ENCODE measurements at regions not wholly inside any gene's neighbourhood (a gene's known extent, or its start where the extent isn't known, plus 50 kb on each side); places are given as distances from the start of the nearest gene placed in this dataset.
A peak's percentile ranks its signal among the peaks of the same experiment; 100 is the strongest.

DNA sequence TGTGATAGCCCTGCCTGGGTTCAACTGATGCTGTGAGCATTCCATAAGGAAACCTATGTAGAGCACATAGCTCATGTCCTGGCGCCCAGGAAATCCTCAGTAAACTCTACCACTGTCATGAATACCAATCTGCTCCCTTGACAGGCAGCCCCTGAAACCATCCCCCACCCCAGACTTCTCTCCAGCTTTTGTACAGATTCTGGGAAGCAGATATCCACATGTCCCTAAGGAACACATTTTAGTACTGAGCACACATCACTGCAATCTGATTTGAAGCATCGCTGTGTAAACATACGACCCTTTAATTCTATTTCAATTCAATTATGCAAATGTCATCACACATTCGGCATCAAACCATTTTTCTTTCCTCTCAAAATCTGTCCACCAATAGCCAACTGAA is 89.5 kb upstream of the FSTL4 start:
- DNase-seq (ENCODE audit: low read depth, low spot score): no peak
- no peak overlapping the region for H3K27ac ChIP-seq

DNA sequence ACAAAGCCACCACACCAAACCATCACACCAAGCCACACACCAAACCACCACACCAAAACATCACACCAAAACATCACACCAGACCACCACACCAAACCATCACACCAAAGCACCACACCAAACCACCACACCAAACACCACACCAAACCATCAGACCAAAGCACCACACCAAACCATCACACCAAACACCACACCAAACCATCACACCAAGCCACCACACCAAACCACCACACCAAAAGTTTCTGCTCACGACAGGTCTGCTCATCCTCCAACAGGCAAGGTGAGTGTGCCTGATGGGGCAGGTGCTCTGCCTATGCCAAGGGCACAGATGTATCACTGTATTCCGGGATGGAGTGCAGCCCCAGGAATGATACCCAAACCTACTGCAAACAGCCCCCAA is 87.9 kb upstream of the FSTL4 start:
- no peak for DNase-seq (ENCODE audit: low read depth, low spot score)
- H3K27ac ChIP-seq: no peak overlapping the region

GRCh38 chr5:133698646-133699526 is 86.5 kb upstream of the FSTL4 start:
- DNase-seq (ENCODE audit: low read depth, low spot score): no peak
- no peak overlapping the region for H3K27ac ChIP-seq

GRCh38 chr5:133698259-133698554 is 85.9 kb upstream of the FSTL4 start:
- DNase-seq (ENCODE audit: low read depth, low spot score): no peak
- no peak overlapping the region for H3K27ac ChIP-seq

DNA sequence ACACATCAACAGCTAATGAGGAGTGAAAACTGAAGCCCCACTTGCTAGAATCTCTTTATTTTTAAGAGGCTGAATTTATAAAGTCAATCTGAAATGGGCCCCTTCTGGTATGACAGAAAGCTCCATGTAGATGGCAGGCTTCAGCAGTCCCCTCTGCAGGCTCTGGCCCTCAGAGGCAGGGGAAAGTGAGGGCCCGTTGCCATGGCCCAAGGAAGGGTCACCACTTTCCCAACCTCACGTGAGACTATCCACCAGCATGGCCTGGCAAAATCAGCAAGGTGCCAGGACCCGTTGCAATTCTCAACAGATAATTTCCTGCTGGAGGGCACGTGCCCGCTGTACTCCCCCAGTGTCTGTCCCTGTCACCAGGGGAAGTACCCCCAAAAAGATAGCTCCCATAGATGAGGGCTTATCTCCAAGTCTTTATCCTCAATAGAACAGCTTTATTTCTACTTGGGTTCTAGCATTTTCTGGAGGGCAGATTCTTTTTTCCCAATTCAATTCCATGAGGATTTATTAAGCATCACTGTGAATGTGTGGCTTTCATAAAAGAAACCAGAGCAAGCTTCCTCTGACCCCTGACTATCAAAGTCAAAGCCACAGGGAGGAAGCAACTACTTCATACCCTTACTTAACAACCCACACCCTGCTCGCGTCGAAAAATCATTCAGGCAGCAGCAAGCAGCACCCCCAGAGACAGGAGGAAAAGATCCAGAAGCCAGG is 85.4 kb upstream of the FSTL4 start:
- DNase-seq (ENCODE audit: low read depth, low spot score): no peak
- H3K27ac ChIP-seq: no peak overlapping the region

GRCh38 chr5:133696782-133697507 is 84.6 kb upstream of the FSTL4 start:
- DNase-seq (ENCODE audit: low read depth, low spot score): no peak
- H3K27ac ChIP-seq: no peak overlapping the region

- DNase-seq (ENCODE audit: low read depth, low spot score): no peak
- no peak overlapping the region for H3K27ac ChIP-seq
Measured at GRCh38 chr5:133696006-133696584, 83.8 kb upstream of the FSTL4 start.

DNA sequence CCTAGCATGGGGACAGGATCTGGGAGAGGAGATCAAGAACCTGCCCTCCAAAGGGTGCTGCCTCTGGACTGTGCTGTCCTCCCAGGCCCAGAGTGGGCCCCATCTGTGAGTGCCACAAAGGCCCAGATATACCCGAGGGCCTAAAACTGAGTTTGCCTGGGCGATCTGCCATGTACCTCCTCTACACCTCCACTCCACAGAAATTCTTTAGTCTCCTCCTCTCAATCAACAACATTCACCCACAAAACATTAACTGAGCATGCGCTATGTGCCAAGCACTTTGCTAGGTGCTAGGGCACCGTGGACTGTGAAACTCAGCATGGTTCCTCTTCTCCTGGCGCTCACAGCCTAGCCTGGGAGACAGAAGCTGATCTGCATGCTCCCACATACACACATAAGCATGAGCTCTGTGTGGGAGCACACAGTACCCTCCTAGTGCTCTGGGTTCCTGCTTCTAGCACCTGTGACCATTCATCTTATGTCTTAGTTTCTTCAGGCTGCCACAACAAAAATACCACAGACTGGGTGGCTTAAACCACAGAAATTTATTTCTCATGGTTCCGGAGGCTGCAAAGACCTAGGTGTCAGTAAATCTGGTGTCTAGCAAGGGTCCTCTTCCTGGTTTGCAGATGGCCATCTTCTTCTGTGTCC is 82.0 kb upstream of the FSTL4 start:
- DNase-seq (ENCODE audit: low read depth, low spot score): no peak
- H3K27ac ChIP-seq: no peak overlapping the region

GRCh38 chr5:133691448-133691847 is 79.1 kb upstream of the FSTL4 start:
- no peak overlapping the region for H3K27ac ChIP-seq
- DNase-seq (ENCODE audit: low read depth, low spot score): peak; percentile 48

- no peak for DNase-seq (ENCODE audit: low read depth, low spot score)
- H3K27ac ChIP-seq: no peak overlapping the region
Measured at GRCh38 chr5:133690746-133691145, 78.4 kb upstream of the FSTL4 start.

DNA sequence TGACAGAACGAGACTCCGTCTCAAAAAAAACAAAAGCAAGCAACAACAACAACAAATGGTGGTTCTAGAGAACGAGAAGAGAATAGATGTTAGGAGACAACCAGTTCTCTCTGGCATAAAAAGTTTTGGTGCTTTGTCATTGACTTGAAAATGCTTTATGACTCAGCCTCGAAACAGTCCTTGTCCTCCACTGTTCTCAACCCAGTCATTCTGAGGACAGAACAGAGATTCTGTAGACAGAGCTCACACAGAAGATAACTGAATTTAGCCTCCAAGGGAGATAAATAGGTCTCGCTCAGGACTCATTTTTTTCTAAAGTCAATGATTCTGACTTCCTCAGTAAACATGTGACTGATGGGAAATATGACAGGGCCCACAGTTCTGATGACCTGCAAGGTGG is 76.0 kb upstream of the FSTL4 start:
- H3K27ac ChIP-seq: no peak overlapping the region

GRCh38 chr5:133687212-133688061 is 75.1 kb upstream of the FSTL4 start:
- DNase-seq (ENCODE audit: low read depth, low spot score): no peak
- peak overlapping the region; percentile 28 for H3K27ac ChIP-seq

More for the DNA sequence above, 76.0 kb upstream of the FSTL4 start:
- DNase-seq (ENCODE audit: low read depth, low spot score): no peak

DNA sequence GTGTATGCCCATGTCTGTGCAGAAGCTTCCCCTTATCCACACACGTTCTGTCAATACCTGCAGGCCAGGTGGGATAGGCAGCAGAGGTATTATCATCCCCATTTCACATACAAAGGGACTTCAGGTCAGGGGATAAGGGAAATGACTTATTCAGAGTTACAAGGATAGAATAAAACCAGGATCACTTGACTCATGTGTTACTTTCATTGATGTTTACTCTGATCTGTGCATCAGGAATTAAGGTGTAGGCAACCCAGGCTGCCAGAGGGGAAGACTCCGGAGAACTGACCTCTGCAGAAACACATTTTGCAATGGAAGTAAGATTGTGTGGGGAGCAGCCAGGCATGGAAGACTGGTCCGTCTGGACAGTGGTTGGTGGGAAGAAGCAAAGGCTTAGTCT is 74.2 kb upstream of the FSTL4 start:
- peak overlapping the region; percentile 28 for H3K27ac ChIP-seq
- DNase-seq (ENCODE audit: low read depth, low spot score): no peak

- H3K27ac ChIP-seq: no peak overlapping the region
- DNase-seq (ENCODE audit: low read depth, low spot score): no peak
Measured at GRCh38 chr5:133685402-133686018, 73.2 kb upstream of the FSTL4 start.

- H3K27ac ChIP-seq: no peak overlapping the region
- DNase-seq (ENCODE audit: low read depth, low spot score): no peak
Measured at GRCh38 chr5:133683646-133684596, 71.6 kb upstream of the FSTL4 start.

GRCh38 chr5:133682451-133682850 is 70.1 kb upstream of the FSTL4 start:
- DNase-seq (ENCODE audit: low read depth, low spot score): no peak

GRCh38 chr5:133681896-133682295 is 69.6 kb upstream of the FSTL4 start:
- no peak for DNase-seq (ENCODE audit: low read depth, low spot score)
- H3K27ac ChIP-seq: no peak overlapping the region

More at GRCh38 chr5:133682451-133682850, 70.1 kb upstream of the FSTL4 start:
- H3K27ac ChIP-seq: no peak overlapping the region

Data from epithelial cell of prostate (primary cell).